Posterior vena cava (tissue), 2 donors: ENCODE measurements at regions not wholly inside any gene's neighbourhood (a gene's known extent, or its start where the extent isn't known, plus 50 kb on each side); places are given as distances from the start of the nearest gene placed in this dataset.
"Not testable (repeated sequence)": the region's sequence is repeated elsewhere in the genome, so short reads cannot be mapped to it uniquely, and the experiment has no call there.

ENCODE experiments used
- DNase-seq: peaks from one replicate; pipeline ENCODE4 v3.0.0-alpha.2; 2020; ENCODE audit warnings: low spot score
- intact Hi-C, 2 donors: fragments of 100-400 bp; cut with DNase I; formaldehyde crosslinking; loops; one replicate each; pipeline versions ENCODE4 v1.14.1 to v1.14.2; 2022 to 2023
- donor health status: DM: yes; HTN: yes; CAD: no.
- donor health status: DM: yes; HTN: yes; CAD: no.

DNA sequence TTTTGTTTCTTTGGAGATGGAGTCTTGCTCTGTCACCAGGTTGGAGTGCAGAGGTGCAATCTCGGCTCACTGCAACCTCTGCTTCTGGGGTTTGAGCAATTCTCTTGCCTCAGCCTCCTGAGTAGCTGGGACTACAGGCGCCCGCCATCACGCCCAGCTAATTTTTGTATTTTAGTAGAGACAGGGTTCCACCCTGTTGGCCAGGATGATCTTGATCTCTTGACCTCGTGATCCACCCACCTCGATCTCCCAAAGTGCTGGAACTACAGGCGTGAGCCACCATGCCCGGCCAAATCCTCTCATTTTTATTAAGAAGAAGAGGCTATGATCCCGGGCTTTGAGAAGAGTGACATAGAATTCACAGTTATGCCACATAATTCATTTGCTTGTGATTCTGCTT is 1178.4 kb downstream of the NSUN3 start:
- DNase-seq, intact Hi-C loops: not testable (repeated sequence)

GRCh38 chr3:95246413-95246812 is 1183.6 kb downstream of the NSUN3 start:
- DNase-seq: no peak
- intact Hi-C loops: no loop called here

DNA sequence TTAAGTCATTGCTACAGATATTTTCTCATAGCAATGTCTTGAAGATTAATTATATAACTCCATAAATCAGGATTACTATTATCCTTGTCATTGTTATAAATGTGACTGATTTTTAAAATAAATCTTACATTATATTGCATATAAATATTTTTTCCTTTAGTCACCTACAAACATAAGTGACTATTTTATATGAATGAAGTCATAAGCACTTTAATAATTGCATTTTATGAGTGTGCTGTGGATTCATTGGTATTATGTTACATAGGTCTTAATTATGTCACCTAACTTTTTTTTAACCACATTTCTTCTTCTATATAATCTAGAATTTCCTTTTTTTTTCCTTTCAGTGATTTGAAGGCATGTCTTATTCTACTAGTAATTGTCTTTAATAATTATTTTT is 1191.2 kb downstream of the NSUN3 start:
- intact Hi-C loops: no loop called here
- DNase-seq: no peak

DNA sequence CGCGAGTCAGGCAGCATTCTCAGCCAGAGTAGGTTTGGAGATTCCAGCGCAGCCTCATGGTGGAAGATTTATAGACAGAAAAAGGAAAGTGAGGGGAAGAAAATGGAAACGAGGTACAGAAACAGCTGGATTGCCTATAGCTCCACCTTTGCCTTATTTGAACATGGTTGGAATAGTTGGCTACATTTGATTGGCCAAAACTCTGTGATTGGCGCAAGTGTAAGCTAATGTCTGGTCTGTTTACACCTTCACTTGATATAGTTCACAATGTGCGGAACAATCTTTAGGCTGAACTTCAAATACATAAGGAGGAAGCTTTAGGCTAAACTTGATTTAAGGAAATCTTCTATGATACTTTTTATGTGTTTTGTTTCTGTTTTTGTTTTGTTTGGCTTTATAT is 1191.9 kb downstream of the NSUN3 start:
- intact Hi-C loops: no loop called here
- no peak for DNase-seq

GRCh38 chr3:95265129-95265528 is 1202.3 kb downstream of the NSUN3 start:
- intact Hi-C loops: no loop called here
- DNase-seq: no peak

DNA sequence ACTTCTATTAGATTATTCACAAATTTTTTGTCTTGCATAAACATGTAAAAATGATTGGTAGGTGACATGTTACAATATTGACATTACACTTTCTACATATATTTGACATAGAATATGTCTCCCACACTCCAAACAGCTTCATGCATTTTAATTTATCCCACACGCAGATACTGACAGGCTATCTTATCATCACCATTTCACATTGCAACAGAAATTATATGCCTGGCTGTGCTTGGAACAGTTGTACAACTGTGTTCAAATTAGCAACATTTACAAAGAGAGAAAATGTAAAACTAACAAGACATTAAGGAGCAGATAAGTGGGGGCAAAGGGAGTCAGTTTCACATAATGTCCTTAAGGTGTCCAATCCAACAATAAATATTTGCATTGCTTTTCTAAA is 1208.5 kb downstream of the NSUN3 start:
- DNase-seq: no peak
- intact Hi-C loops: no loop called here

GRCh38 chr3:95272166-95272565 is 1209.3 kb downstream of the NSUN3 start:
- DNase-seq: no peak
- intact Hi-C loops: no loop called here

- no peak for DNase-seq
- intact Hi-C loops: no loop called here
These were observed 1209.9 kb downstream of the NSUN3 start for GRCh38 chr3:95272781-95273180.

- no peak for DNase-seq
- intact Hi-C loops: no loop called here
These were observed 1214.8 kb downstream of the NSUN3 start for GRCh38 chr3:95277613-95278012.

DNA sequence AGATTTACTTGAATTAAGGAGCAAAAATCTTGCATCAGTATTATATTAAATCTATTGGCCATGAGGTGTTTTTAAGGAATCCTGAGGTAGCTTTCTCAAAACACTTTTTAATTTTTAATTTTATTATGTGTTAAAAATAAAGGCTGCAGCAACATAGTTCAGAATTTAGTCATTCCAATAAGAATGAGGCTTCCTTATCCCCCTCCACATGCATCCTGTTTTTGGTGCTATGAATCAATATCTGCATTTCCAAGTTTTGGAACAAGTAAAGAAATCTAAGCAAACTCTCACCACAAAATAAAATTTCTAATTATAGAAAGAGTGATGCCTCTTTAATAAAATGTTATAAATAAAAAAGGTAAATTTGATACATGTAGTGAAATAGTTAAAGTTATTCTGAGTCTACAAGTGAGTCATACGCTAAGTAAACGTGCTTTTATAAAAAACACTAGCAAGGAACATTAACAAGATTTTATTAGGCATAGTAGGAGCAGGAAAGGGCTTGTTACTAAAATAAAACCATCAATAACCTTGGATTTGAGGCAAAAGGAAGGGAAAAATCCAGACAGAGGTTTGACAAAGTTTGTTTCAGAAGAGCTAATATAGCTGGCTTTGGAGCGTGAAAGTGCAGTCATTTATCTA is 1218.0 kb downstream of the NSUN3 start:
- DNase-seq: no peak
- intact Hi-C loops: no loop called here

- intact Hi-C loops: no loop called here
- no peak for DNase-seq
These were observed 1226.4 kb downstream of the NSUN3 start for GRCh38 chr3:95289295-95289694.

- intact Hi-C loops: no loop called here
- no peak for DNase-seq
These were observed 1234.7 kb downstream of the NSUN3 start for GRCh38 chr3:95297581-95297980.

- DNase-seq: no peak
- intact Hi-C loops: no loop called here
These were observed 1239.2 kb downstream of the NSUN3 start for GRCh38 chr3:95302044-95302443.

DNA sequence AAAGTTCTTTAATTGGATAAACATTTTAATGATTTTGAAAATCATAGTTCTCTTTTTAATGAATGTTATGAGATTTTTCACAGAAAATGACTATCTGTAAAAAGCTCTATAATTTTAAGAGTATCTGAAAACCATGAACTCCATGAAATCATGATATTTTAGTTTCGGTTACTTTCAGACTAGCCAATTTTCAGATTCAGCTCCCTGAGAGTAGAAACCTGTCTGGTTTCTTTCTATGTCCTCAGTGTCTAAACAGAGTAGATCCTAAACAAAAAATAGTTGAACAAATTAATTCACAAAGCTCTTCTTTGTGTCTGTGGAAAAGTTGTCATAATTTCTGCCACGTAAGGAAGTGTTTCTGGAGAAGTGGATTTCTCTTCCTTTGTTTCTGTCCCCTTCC is 1247.7 kb downstream of the NSUN3 start:
- no peak for DNase-seq
- intact Hi-C loops: no loop called here

DNA sequence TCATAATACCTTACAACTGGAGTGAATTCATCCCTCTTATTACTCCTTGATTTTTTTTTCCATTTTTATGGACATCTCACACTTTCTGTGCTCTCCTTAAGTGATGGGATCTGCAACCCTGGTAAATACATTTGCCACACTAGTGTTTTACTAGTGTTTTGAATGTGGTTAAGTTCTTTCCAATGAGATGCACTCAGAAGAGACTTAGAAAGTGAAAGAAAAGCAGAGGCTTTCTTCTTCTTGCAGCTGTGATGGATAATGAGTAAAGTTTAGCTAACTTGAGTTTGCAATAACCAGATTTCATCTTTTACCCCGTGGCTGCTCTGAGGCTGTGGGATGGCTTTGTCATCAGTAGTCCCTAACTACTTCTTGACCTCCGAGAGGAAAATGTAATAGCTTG is 1248.4 kb downstream of the NSUN3 start:
- intact Hi-C loops: no loop called here

GRCh38 chr3:95312650-95313049 is 1249.8 kb downstream of the NSUN3 start:
- DNase-seq: no peak
- intact Hi-C loops: no loop called here

More for the DNA sequence above, 1248.4 kb downstream of the NSUN3 start:
- no peak for DNase-seq

DNA sequence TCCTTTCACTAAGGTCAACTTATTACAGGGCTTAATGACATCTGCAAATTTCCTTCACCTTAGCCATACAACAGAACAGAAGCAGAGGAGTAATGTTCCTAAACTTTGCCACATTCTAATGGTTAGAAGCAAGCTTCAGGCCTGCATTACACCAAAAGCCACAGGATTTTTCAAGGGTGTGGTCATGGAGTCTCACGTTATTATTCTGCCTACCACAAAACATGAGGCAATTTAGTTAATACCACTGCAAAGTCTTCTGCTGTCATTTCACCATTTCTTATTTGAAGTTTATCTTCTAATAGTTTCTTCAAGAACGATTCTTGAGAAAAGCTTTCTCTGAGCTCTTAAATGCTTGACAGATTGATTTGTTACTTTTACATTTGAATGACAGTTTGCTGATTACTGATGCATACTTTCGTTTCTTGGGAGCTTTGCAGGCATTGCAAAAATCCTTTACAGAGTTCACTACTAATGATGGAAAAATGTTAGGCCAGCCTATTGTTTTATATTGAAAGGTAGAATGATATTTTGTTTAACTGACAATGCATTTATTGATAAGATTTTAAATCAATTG is 1257.1 kb downstream of the NSUN3 start:
- intact Hi-C loops: no loop called here
- no peak for DNase-seq

GRCh38 chr3:95327478-95327877 is 1264.6 kb downstream of the NSUN3 start:
- intact Hi-C loops: no loop called here
- DNase-seq: no peak

DNA sequence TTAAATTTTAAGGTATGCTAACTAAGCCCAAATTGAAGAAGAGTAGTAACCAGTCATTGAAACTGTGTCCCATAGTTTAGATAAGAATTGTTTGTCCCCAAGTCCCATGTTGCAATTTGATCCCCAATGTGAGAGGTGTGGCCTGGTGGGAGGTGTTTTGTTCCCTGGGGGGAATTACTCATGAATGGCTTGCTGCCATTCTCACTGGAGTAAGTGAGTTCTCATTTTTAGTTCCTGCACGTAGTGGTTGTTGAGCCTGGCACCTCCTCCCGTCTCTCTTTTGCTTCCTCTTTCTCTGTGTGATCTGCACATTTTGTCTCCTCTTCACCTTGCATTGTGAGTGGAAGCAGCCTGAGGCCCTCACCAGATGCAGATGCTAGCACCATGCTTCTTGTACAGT is 1271.0 kb downstream of the NSUN3 start:
- intact Hi-C loops: no loop called here
- DNase-seq: no peak

DNA sequence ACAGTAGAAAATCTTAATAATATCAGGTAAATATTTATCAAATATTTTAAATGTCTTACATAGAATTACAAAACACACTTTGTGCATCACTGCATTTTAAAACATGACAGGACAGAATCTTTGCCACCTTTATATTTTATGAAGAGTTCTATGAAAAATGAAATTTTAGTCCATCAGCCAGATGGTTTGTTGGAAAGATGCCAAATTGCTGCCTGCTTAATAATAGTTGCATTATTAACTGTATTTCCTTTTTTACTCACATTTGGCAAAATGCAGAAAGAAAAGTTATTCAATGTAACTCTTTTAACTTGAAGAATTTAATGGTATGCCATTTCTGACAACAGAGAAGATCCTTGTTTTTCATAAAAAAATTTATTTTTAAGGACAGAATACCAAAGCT is 1271.6 kb downstream of the NSUN3 start:
- no peak for DNase-seq

GRCh38 chr3:95335517-95335916 is 1272.7 kb downstream of the NSUN3 start:
- intact Hi-C loops: no loop called here
- DNase-seq: no peak

More for the DNA sequence above, 1271.6 kb downstream of the NSUN3 start:
- intact Hi-C loops: no loop called here

DNA sequence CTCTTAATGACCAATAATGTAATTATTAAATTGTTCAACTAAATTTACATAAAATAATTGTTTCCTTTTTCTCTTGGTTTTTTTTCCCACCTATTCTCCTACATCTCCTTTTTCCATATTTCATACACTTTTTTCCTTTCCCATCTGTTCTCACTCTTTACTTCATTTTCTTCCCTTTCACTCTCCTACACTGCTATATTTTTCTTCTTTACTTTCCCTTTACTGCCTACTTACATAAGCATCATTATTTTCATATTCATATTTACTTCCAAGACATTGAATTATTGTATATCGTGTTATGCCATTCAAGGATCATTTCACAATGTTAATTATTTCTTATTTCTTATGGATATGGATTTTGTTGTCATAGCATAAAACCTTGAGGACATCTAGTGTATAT is 1275.6 kb downstream of the NSUN3 start:
- intact Hi-C loops: no loop called here
- DNase-seq: no peak
